HG03432 (cell line): ENCODE measurements at regions not wholly inside any gene's neighbourhood (a gene's known extent, or its start where the extent isn't known, plus 50 kb on each side); places are given as distances from the start of the nearest gene placed in this dataset.

Experiments
- ATAC-seq: cut with Tn5 transposase; IDR thresholded peaks from one replicate; pipeline ENCODE4 v1.9.1; 2021; ENCODE audit warnings: mild to moderate bottlenecking, moderate library complexity; ENCODE audit not compliant: unreplicated experiment

- no peak for ATAC-seq
These were observed 151.0 kb upstream of the LMO3 start for GRCh38 chr12:16756833-16757555.

GRCh38 chr12:16730772-16731171, 124.8 kb upstream of the LMO3 start:
- no peak for ATAC-seq

DNA sequence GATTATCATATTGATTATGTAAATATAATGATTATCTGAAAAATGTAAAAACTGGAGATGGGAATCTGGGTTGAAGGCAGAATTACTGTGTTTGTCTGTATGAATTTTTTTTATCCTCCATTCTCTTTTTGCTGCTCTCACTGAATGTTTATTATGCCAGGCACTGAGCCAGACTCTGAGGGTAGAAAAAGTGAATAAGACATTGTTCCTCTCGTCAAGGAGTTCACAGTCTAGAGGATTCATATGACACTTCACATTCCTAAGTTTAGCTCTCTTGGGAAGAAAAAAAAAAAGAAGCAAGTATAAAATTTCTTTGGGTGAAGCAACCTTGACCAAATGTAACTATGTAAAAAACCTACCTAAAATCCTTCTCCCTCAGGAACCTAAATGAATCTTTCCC, 120.9 kb upstream of the LMO3 start:
- no peak for ATAC-seq

GRCh38 chr12:16719713-16720416, 113.9 kb upstream of the LMO3 start:
- no peak for ATAC-seq

GRCh38 chr12:16716928-16717327, 111.0 kb upstream of the LMO3 start:
- ATAC-seq = no peak

GRCh38 chr12:16692099-16692498, 86.1 kb upstream of the LMO3 start:
- no peak for ATAC-seq

- no peak for ATAC-seq
These were observed 85.7 kb upstream of the LMO3 start for GRCh38 chr12:16691624-16692023.

DNA sequence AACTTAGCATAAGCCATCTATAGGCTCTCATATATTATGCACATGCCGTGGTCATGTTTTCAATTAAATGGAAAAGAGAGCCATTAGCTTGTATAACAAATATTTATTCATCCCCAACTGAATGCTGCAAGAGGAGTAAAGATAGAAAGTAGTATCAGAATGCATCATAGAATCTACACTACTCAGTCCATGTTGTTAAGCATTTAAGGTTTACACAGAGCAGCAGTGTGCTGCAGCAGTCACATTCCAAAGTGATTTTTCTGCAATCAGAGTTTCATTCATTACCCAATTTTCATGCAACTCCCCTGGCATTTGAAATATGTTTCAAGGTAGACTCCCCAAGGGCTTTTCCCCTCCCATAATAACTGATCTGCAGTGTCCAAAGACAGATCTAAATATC, 82.2 kb upstream of the LMO3 start:
- ATAC-seq = no peak

DNA sequence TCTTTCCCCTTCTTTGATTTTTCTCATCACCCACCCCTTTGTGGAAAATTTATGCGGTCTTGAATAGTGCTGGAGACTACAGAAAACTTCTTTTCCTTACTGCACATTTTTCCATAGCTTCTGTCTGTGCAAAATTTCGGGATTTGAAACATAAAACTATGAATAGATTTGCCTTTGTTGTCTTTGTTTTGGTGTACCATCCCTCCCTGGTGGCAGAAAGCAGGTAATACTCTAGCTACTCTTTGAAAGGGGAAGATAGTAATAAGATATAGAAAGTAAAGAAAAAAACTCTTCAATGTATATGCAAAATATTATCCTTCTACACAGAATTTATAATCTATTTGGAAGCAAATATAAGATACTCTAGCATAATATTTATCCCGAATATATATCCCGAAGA, 79.1 kb upstream of the LMO3 start:
- ATAC-seq = peak; percentile 42

DNA sequence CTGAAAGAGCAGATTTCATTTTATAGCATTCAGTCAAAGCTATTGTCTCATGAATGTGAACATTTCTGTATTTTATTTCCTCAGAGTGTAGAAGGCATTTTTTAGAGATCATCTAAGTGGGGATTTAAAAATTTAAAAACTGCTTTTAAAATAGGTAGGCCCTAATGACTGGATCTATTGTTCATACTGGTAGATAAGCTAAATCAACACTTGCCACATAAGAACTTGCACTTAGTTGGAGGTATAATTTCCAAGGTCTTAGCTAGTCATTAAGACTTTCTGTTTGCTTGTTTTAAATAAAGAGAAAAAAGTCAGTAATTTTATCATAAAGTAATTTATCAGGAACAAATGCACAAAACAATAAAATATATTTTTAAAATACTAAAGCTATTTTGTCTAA, 75.2 kb upstream of the LMO3 start:
- no peak for ATAC-seq

DNA sequence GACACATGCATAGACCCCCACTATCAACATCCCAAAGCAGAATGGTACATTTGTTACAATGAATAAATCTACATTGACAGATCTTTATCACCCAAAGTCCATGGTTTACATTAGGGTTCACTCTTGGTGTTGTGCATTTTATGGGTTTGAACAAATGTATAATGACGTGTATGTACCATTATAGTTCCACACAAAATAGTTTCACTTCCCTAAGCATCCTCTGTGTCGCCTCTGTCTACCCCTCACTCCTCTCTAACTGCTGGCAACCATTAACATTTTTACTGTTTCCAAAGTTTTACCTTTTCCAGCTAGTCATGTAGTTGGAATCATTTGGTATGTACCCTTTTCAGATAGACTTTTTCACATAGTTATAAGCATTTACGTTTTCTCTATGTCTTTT, 69.5 kb upstream of the LMO3 start:
- no peak for ATAC-seq

- ATAC-seq = no peak
These were observed 68.9 kb upstream of the LMO3 start for GRCh38 chr12:16674885-16675284.

- no peak for ATAC-seq
These were observed 64.6 kb upstream of the LMO3 start for GRCh38 chr12:16670456-16671050.

- ATAC-seq = no peak
These were observed 63.8 kb upstream of the LMO3 start for GRCh38 chr12:16669756-16670155.

DNA sequence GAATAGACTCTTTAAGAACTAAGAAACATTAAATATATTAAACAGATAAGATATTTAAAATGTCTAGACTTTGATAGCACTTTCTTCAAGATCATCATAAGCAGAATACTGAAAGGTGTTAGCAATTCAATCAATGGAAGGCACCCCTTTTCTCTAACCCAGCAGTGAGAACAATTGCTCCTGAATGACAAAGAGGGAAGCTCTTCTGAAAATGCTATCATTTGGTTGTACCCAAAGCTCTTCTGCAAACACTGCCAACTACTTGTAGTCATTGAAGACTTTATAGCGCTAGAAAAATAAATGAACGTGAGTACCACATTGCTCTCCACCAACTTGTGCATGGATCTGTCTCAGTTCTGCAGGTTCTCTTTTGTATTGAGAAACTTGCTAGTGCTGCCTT, 62.2 kb upstream of the LMO3 start:
- no peak for ATAC-seq

DNA sequence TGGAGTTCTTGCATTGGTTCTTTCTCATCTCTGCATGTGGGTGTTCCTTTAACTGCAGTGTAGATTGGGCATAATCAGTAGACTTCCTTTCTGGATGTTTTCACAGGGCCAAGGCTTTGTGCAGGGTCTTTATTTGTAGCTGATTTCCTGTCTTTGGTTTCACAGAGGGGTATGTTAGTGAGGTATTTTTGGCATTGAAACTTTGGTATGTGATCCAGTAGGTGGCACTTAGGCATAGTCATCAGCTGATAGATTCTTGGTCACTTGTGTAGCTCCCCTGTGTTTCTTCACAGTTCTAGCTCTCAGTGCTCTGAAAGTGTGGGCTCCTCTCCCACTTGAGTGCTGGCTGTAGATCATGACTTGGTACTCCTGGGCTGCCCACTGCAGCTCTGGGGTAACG, 52.7 kb upstream of the LMO3 start:
- no peak for ATAC-seq
